H1 (cell line): ENCODE measurements at regions not wholly inside any gene's neighbourhood (a gene's known extent, or its start where the extent isn't known, plus 50 kb on each side); places are given as distances from the start of the nearest gene placed in this dataset.
A peak's percentile ranks its signal among the peaks of the same experiment; 100 is the strongest.

Source experiments
- CTCF ChIA-PET: fragments of 300-600 bp; sonication (Branson Sonifier 250); formaldehyde crosslinking; loops from one replicate; lab custom pipeline; 2021; ENCODE audit not compliant: partially characterized antibody; lab: Charles Lee
- POLR2A ChIA-PET: fragments of 300-600 bp; sonication (Branson Sonifier 250); formaldehyde crosslinking; loops from one replicate; lab custom pipeline; 2021; ENCODE audit warnings: inconsistent platforms; ENCODE audit not compliant: partially characterized antibody; lab: Charles Lee
- DNase-seq, 2 experiments: peaks; one replicate each; pipeline versions ENCODE4 v3.0.0 to v3.0.0-alpha.2; 2010 to 2022; ENCODE audit warnings: low spot score in 2 of 2, low read depth in 1 of 2, mixed read lengths in 1 of 2
- FAIRE-seq: peaks from 2 replicates; lab custom pipeline; 2011; peaks lifted over from hg19 to GRCh38; lab: Jason Lieb, UNC
- H2AFZ ChIP-seq: 2 replicates; pipeline ENCODE4 v1.8.1; 2012; ENCODE audit warnings: low read length, inconsistent platforms
- H2AK5ac ChIP-seq: 2 replicates; pipeline ENCODE4 v1.6.1; 2013; ENCODE audit warnings: low read depth, low read length
- H2BK120ac ChIP-seq: replicated peaks from 2 replicates; pipeline ENCODE3; 2013; ENCODE audit warnings: low read depth, low read length, inconsistent platforms
- H2BK12ac ChIP-seq: 2 replicates; pipeline ENCODE4 v1.6.1; 2013; ENCODE audit warnings: low read depth, low read length
- H2BK15ac ChIP-seq: 2 replicates; pipeline ENCODE4 v1.6.1; 2013; ENCODE audit warnings: low read length
- H2BK20ac ChIP-seq: 2 replicates; pipeline ENCODE4 v1.6.1; 2013; ENCODE audit warnings: low read length
- H2BK5ac ChIP-seq: 2 replicates; pipeline ENCODE4 v1.6.1; 2013; ENCODE audit warnings: low read depth, low read length
- H3K14ac ChIP-seq: 2 replicates; pipeline ENCODE4 v1.6.1; 2013; ENCODE audit warnings: inconsistent platforms; ENCODE audit not compliant: insufficient read length
- H3K18ac ChIP-seq: 2 replicates; pipeline ENCODE4 v1.6.1; 2013; ENCODE audit warnings: low read length; ENCODE audit errors: extremely low read depth
- H3K23ac ChIP-seq: 2 replicates; pipeline ENCODE4 v1.6.1; 2013; ENCODE audit warnings: inconsistent platforms; ENCODE audit not compliant: insufficient read length
- H3K23me2 ChIP-seq: 2 replicates; pipeline ENCODE4 v1.6.1; 2013; ENCODE audit warnings: low read depth, low read length
- H3K27ac ChIP-seq: 2 replicates; pipeline ENCODE4 v1.6.1; 2011; ENCODE audit warnings: low read depth, low read length, inconsistent platforms
- H3K27me3 ChIP-seq, 4 experiments: replicated peaks in 1 of 4; 1 replicate in 1 of 4; 2 replicates in 3 of 4; pipeline versions ENCODE4 v1.6.1 to v1.8.1; 2011 to 2013; ENCODE audit warnings: low read length in 3 of 4, mild to moderate bottlenecking in 3 of 4, inconsistent platforms in 2 of 4, mixed read lengths in 2 of 4, moderate library complexity in 1 of 4; ENCODE audit not compliant: control insufficient read depth in 3 of 4, insufficient read depth in 3 of 4; ENCODE audit errors: extremely low read depth in 1 of 4
- H3K36me3 ChIP-seq, 4 experiments: 2 replicates each; pipeline versions ENCODE4 v1.6.1 to v1.8.1; 2011 to 2013; ENCODE audit warnings: mild to moderate bottlenecking in 4 of 4, low read length in 3 of 4, moderate library complexity in 2 of 4, control low read depth in 1 of 4, inconsistent platforms in 1 of 4; ENCODE audit not compliant: insufficient read depth in 4 of 4, control insufficient read depth in 2 of 4
- H3K4ac ChIP-seq: replicated peaks from 2 replicates; pipeline ENCODE3; 2013; ENCODE audit warnings: low read length, low read depth, mixed read lengths, inconsistent platforms; ENCODE audit not compliant: insufficient read length
- H3K4me1 ChIP-seq, 4 experiments: replicated peaks in 1 of 4; 1 replicate in 1 of 4; 2 replicates in 3 of 4; pipeline versions ENCODE4 v1.6.1 to v1.8.1; 2011 to 2013; ENCODE audit warnings: low read length in 3 of 4, inconsistent platforms in 2 of 4, mixed read lengths in 1 of 4; ENCODE audit not compliant: insufficient read depth in 4 of 4, control insufficient read depth in 3 of 4
- H3K4me2 ChIP-seq, 2 experiments: 2 replicates each; pipeline versions ENCODE4 v1.6.1 to v1.8.1; 2011 to 2013; ENCODE audit warnings: low read depth in 2 of 2, low read length in 2 of 2, control low read depth in 1 of 2, inconsistent platforms in 1 of 2, mild to moderate bottlenecking in 1 of 2; ENCODE audit not compliant: insufficient read depth in 1 of 2
- H3K4me3 ChIP-seq, 4 experiments: fragments of 200-600, 300-600 bp in 1 of 4; sonication (generic), shearing (Covaris generic), sonication (Bioruptor Twin) in 1 of 4; 2 replicates each; pipeline versions ENCODE4 v1.5.1 to v1.8.1; 2011 to 2016; ENCODE audit warnings: low read length in 4 of 4, low read depth in 3 of 4, control low read depth in 2 of 4, inconsistent platforms in 2 of 4, mild to moderate bottlenecking in 2 of 4, mixed read lengths in 1 of 4, moderate library complexity in 1 of 4; ENCODE audit not compliant: insufficient read depth in 2 of 4; ENCODE audit errors: extremely low read depth in 1 of 4
- H3K56ac ChIP-seq: replicated peaks from 2 replicates; pipeline ENCODE3; 2013; ENCODE audit warnings: low read depth, mild to moderate bottlenecking, mixed read lengths, low read length, inconsistent platforms; ENCODE audit not compliant: insufficient read length
- H3K79me1 ChIP-seq: 2 replicates; pipeline ENCODE4 v1.6.1; 2013; ENCODE audit warnings: low read depth, low read length, control low read depth
- H3K79me2 ChIP-seq, 2 experiments: 2 replicates each; pipeline versions ENCODE4 v1.6.1 to v1.8.1; 2012 to 2013; ENCODE audit warnings: low read length in 2 of 2, mild to moderate bottlenecking in 2 of 2, inconsistent platforms in 1 of 2; ENCODE audit not compliant: insufficient read depth in 2 of 2, control insufficient read depth in 1 of 2
- H3K9ac ChIP-seq, 4 experiments: replicated peaks in 1 of 4; 1 replicate in 1 of 4; 2 replicates in 3 of 4; pipeline versions ENCODE4 v1.6.1 to v1.8.1; 2011 to 2013; ENCODE audit warnings: low read depth in 3 of 4, low read length in 3 of 4, control low read depth in 2 of 4, mild to moderate bottlenecking in 2 of 4, moderate library complexity in 2 of 4, inconsistent platforms in 1 of 4; ENCODE audit errors: extremely low read depth in 1 of 4
- H3K9me3 ChIP-seq, 2 experiments: 2 replicates each; pipeline versions ENCODE4 v1.6.1 to v1.8.1; 2012 to 2013; ENCODE audit warnings: mild to moderate bottlenecking in 2 of 2, moderate library complexity in 2 of 2, control low read depth in 1 of 2, inconsistent platforms in 1 of 2, low read depth in 1 of 2, low read length in 1 of 2, mixed read lengths in 1 of 2; ENCODE audit not compliant: insufficient read depth in 2 of 2
- H4K20me1 ChIP-seq, 2 experiments: replicated peaks in 1 of 2; 2 replicates each; pipeline versions ENCODE3 to v1.8.1; 2011 to 2013; ENCODE audit warnings: inconsistent platforms in 2 of 2, low read length in 2 of 2, mild to moderate bottlenecking in 1 of 2; ENCODE audit not compliant: insufficient read depth in 2 of 2, control insufficient read depth in 1 of 2
- H4K5ac ChIP-seq: 2 replicates; pipeline ENCODE4 v1.6.1; 2013; ENCODE audit warnings: low read length, low read depth, mixed read lengths, inconsistent platforms; ENCODE audit not compliant: insufficient read length
- H4K8ac ChIP-seq: 2 replicates; pipeline ENCODE4 v1.8.0; 2013; ENCODE audit warnings: mild to moderate bottlenecking, moderate library complexity, low read length, inconsistent platforms; ENCODE audit not compliant: insufficient read depth; ENCODE audit errors: extremely low read depth
- H4K91ac ChIP-seq: replicated peaks from 2 replicates; pipeline ENCODE3; 2013; ENCODE audit warnings: low read length, mixed read lengths, inconsistent platforms; ENCODE audit not compliant: insufficient read length
- CEBPB ChIP-seq: IDR thresholded peaks from 2 replicates; pipeline ENCODE4 v1.6.1; 2012; ENCODE audit warnings: low read depth, low read length
- CHD1 ChIP-seq: IDR thresholded peaks from 2 replicates; pipeline ENCODE4 v1.6.1; 2012; ENCODE audit warnings: low read depth, low read length, improper control_type of control experiment
- EP300 ChIP-seq, 2 experiments: IDR thresholded peaks; 1 replicate in 1 of 2; 2 replicates in 1 of 2; pipeline ENCODE4 v1.6.1; 2011 to 2012; ENCODE audit warnings: low read depth in 2 of 2, low read length in 2 of 2, mild to moderate bottlenecking in 2 of 2, borderline replicate concordance in 1 of 2, inconsistent platforms in 1 of 2, moderate library complexity in 1 of 2
- FOSL1 ChIP-seq: IDR thresholded peaks from 2 replicates; pipeline ENCODE4 v1.6.1; 2011; ENCODE audit warnings: mild to moderate bottlenecking, low read depth, low read length, moderate library complexity; ENCODE audit not compliant: insufficient read depth
- HDAC6 ChIP-seq: IDR thresholded peaks from one replicate; pipeline ENCODE4 v1.7.1; 2012; ENCODE audit warnings: low read depth, mild to moderate bottlenecking, inconsistent platforms, low read length, moderate library complexity
- JUN ChIP-seq: IDR thresholded peaks from 2 replicates; pipeline ENCODE4 v1.6.1; 2011; ENCODE audit warnings: low read depth, mild to moderate bottlenecking, improper control_type of control experiment, low read length
- RAD21 ChIP-seq, 2 experiments: IDR thresholded peaks in 1 of 2; conservative IDR thresholded peaks in 1 of 2; 2 replicates each; pipeline ENCODE4 v1.6.1; 2011; ENCODE audit warnings: low read depth in 2 of 2, low read length in 2 of 2, improper control_type of control experiment in 1 of 2, inconsistent platforms in 1 of 2, mild to moderate bottlenecking in 1 of 2, moderate library complexity in 1 of 2
- SP1 ChIP-seq: IDR thresholded peaks from 2 replicates; pipeline ENCODE4 v1.6.1; 2011; ENCODE audit warnings: low read depth, low read length
- SP2 ChIP-seq: IDR thresholded peaks from 2 replicates; pipeline ENCODE4 v1.6.1; 2012; ENCODE audit warnings: mild to moderate bottlenecking, low read length, inconsistent platforms
- USF2 ChIP-seq: IDR thresholded peaks from 2 replicates; pipeline ENCODE4 v1.6.1; 2011; ENCODE audit warnings: low read length, improper control_type of control experiment
- ZNF274 ChIP-seq: IDR thresholded peaks from 2 replicates; pipeline ENCODE4 v1.7.0; 2012; ENCODE audit warnings: low read length, borderline replicate concordance; ENCODE audit errors: extremely low read depth
- WGBS, 2 experiments: shearing (Covaris generic) in 1 of 2; methylation state at CpG; one replicate each; pipeline versions ENCODE4 v1.1.6 to v1.1.7; 2013 to 2015; ENCODE audit warnings: low lambda C conversion rate in 2 of 2, mixed read lengths in 2 of 2, inconsistent platforms in 1 of 2, low coverage in 1 of 2, missing lambda C conversion rate in 1 of 2; ENCODE audit not compliant: insufficient replicate concordance in 2 of 2, insufficient coverage in 1 of 2, insufficient read length in 1 of 2; ENCODE audit errors: extremely low coverage in 1 of 2, missing lambda C conversion rate in 1 of 2; 5-methylcytosine and 5-hydroxymethylcytosine counted together

- Histone ChIP-seq H3K9me3 (no peaks in the 10 kb centered on the region), H3K4me3 (peak overlapping the region; percentile 74 to 97 (median 96)), H2BK120ac (no peak overlapping the region), H2BK20ac (no peak overlapping the region), H3K4me1 (no peaks in the 10 kb centered on the region; a peak in 1 of 7 replicates), H2BK5ac (no peak overlapping the region), H3K36me3 (no peaks in the 10 kb centered on the region), H3K4me2 (peak overlapping the region; percentile 58 to 74), H4K8ac (no peak overlapping the region), H4K91ac (no peak overlapping the region), H3K27ac (no peak overlapping the region), H2AFZ (peak overlapping the region; percentile 93), H2AK5ac (no peak overlapping the region), H3K79me1 (no peaks in the 10 kb centered on the region), H3K79me2 (no peaks in the 10 kb centered on the region), H3K23ac (no peak overlapping the region), H3K14ac (no peak overlapping the region), H3K9ac (peak overlapping the region; percentile 21 to 73 (median 45); a peak in 5 of 7 replicates), H3K27me3 (no peaks in the 10 kb centered on the region; a peak in 1 of 7 replicates), H4K20me1 (no peaks in the 10 kb centered on the region), H3K18ac (no peak overlapping the region), H3K56ac (no peak overlapping the region), H2BK12ac (no peak overlapping the region), H2BK15ac (no peak overlapping the region; the same call in 1 of the 2 replicates), H4K5ac (no peak overlapping the region), H3K23me2 (peaks cover 3% of the 10 kb centered on the region), H3K4ac (no peak overlapping the region)
- DNase-seq (peak; percentile 84 to 98), FAIRE-seq (peak; percentile 88)
- ChIA-PET POLR2A (interaction anchor here (0.7 to 1.5 kb wide), 7 partner anchors 12 to 398 kb away, joined by 3 to 6 read pairs (median 4); a partner anchor contains a TSS), CTCF (interaction anchor here (0.8 to 2.3 kb wide), 8 partner anchors 13 to 167 kb away, joined by 3 to 8 read pairs (median 4); no protein-coding TSS in a partner anchor)
- WGBS, 2 experiments = 5% methylated on average over 32 of the region's 32 CpGs; no CpG with 5 or more reads in 1 of the 2 experiments
- TF ChIP-seq ZNF274 (no peak), HDAC6 (no peak), EP300 (IDR thresholded peaks at IDR 0.05; ENCODE audit: borderline replicate concordance in 1 of 2, low read depth in 2 of 2, low read length in 2 of 2) (no peak), FOSL1 (no peak), RAD21 (IDR thresholded peaks at IDR 0.05 in 1 of 2, conservative IDR thresholded peaks at IDR 0.05 in 1 of 2; ENCODE audit: low read depth in 2 of 2, low read length in 2 of 2) (no peak), SP1 (0 out of 2 replicates have a peak, but pooled peaks have one; percentile 16), CEBPB (0 out of 2 replicates have a peak, but pooled peaks have one; percentile 68), SP2 (no peak), USF2 (no peak), CHD1 (no peak), JUN (no peak)
Observed at GRCh38 chr6:27545271-27546046, 72.6 kb upstream of the ZNF184 start.
